AG09309 (cell line): ENCODE measurements at regions not wholly inside any gene's neighbourhood (a gene's known extent, or its start where the extent isn't known, plus 50 kb on each side); places are given as distances from the start of the nearest gene placed in this dataset.

Source experiments
- DNase-seq: peaks from one replicate; pipeline ENCODE4 v3.0.0-alpha.2; 2010; ENCODE audit warnings: low read depth
- H3K4me3 ChIP-seq: 2 replicates; pipeline ENCODE4 v1.5.1; 2011; ENCODE audit warnings: mild to moderate bottlenecking, low read depth, low read length, moderate library complexity; ENCODE audit not compliant: control insufficient read depth
- CTCF ChIP-seq: IDR thresholded peaks from 2 replicates; pipeline ENCODE4 v1.5.1; 2011; ENCODE audit warnings: mild to moderate bottlenecking, low read depth, low read length, inconsistent platforms; ENCODE audit not compliant: insufficient read depth, control insufficient read depth; ENCODE audit errors: missing control alignments

DNA sequence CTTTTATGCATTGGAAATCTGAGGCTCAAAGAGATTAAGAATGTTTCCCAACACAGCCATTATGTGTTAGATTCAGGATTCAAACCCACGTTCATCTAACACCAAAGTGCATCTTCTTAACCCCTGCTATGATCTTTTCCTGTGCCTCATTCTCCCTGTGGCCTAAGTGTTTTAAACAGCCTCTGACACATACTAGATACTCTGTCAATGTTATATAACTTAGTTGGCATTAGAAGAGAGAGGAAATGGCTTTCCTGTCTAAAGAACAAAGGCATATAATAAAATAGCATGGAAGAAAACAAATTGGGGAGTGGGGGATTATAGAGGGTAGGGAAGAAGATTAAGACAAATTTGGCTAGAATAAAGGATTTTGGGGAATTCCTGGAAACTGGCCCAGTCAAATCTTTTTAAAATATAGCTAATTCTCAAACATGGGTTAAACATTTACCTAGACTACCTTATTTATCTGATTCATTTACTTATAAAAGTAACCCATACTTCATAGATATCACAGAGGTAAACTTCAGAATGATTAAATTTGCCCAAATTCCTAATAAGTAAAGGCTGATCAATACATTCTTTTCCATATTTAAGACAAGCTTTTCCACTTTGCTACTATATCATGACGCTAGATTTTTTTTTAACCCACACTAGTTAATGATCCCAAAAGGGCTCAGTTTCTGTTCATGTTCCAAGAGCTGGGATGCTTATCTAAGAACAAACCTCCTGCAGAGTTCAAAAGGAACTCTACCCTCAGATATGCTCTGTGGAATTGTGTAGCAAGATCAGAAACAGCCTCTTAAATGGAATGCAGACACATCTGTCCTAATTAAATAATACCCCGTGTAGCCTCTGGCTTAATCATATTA, 122.9 kb upstream of the PTPRG start:
- no peak for DNase-seq
- no peak overlapping the region for H3K4me3 ChIP-seq
- no peak for TF ChIP-seq CTCF

DNA sequence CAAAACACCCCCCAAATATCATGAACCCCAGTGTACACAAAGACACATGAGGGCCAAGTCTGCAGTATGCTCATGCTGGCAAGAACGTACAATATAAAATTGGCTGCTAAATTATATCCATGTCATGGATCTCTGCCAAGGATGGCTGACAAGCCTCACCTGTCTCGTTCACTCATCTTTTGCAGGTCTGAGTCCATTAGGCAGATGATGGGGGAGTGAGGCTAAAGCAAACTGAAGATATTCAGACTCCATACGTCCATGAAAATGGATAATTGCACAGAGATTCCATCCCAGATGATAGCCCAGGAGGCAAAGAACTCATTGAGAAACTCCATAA, 122.3 kb upstream of the PTPRG start:
- H3K4me3 ChIP-seq = no peak overlapping the region
- no peak for DNase-seq
- TF ChIP-seq CTCF = no peak

GRCh38 chr3:61442696-61443095, 118.7 kb upstream of the PTPRG start:
- no peak for TF ChIP-seq CTCF
- DNase-seq = no peak
- H3K4me3 ChIP-seq = no peak overlapping the region

DNA sequence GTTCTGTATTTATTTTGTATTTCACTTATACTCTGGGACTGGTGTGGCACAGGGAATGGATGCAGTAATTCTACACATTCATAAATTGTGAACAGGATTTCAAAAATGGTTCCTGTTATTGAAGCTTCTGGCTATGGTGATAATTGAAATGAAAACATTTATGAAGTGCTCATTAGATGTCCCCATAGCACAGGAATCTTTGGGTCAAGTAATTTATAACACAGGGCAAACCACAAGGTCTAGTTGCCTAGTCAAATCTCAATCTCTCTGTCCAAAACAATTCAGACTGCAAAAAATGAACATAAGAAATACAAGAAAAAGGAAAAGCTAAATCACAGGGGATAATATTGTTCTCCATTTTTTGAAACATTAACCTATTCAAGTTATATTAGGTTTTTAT, 117.5 kb upstream of the PTPRG start:
- TF ChIP-seq CTCF = no peak
- no peak overlapping the region for H3K4me3 ChIP-seq
- no peak for DNase-seq

GRCh38 chr3:61444782-61445181, 116.6 kb upstream of the PTPRG start:
- no peak for DNase-seq

DNA sequence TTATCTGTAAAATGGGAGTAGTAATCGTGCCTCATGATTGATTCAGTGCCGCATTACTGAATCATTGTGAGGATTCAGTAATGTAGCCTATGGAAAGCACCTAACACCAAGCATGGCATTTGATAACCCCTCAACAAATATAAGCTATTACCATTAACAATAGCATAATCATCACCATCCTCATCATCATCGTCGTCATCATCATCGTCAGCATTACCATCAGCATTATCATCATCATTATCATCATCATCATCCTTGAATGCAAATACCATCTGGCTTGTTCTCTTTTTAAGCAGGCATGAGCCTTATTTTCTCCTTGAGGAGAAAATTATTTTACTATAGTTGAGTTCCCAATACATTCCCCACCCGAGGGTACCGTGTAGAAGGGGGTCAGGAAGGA, 115.4 kb upstream of the PTPRG start:
- no peak overlapping the region for H3K4me3 ChIP-seq
- no peak for DNase-seq
- no peak for TF ChIP-seq CTCF

More at GRCh38 chr3:61444782-61445181, 116.6 kb upstream of the PTPRG start:
- no peak for TF ChIP-seq CTCF
- no peak overlapping the region for H3K4me3 ChIP-seq
